ENCODE measurements at regions not wholly inside any gene's neighbourhood (a gene's known extent, or its start where the extent isn't known, plus 50 kb on each side); places are given as distances from the start of the nearest gene placed in this dataset.
A peak's percentile ranks its signal among the peaks of the same experiment; 100 is the strongest.

DNA sequence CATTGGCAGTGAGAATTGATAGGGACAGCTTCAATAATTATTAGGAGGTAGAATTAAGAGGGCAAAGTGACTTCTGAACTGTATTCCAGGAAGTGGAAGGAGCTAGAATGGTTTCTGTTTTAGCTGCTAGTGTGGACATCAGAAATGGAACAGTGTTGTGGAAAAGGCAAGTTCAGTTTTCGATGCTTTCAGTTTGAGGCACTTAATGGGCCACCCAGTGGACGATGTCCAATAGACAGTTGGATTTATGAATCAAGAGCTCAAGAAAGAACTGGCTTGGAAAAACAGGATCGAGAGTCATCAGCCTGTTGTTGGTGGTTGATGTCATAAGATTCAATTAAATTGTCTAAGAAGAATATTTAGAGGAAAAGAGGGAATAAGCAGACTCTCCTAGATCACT is 136.3 kb downstream of the DYRK2 start:
- Histone ChIP-seq H3K79me2 (ENCODE audit: insufficient read depth) (no peaks in the 10 kb centered on the region), H3K4me3 (ENCODE audit: low read depth in 2 of 2, low read length in 1 of 2) (no peak overlapping the region), H4K20me1 (ENCODE audit: insufficient read depth) (no peaks in the 10 kb centered on the region), H3K4me1 (ENCODE audit: control insufficient read depth in 1 of 2, insufficient read depth in 2 of 2, low read depth in 1 of 2, low read length in 1 of 2) (no peaks in the 10 kb centered on the region), H3K9me3 (no peaks in the 10 kb centered on the region), H3F3A (replicated peaks; ENCODE audit: insufficient read depth) (peaks cover 4% of the 10 kb centered on the region), H3K9ac (no peak overlapping the region), H2AFZ (ENCODE audit: low read depth) (0 out of 2 replicates have a peak overlapping the region, but pooled peaks have one; percentile 37), H3K36me3 (replicated peaks in 1 of 2; ENCODE audit: control insufficient read depth in 1 of 2, insufficient read depth in 2 of 2, low read length in 1 of 2) (no peaks in the 10 kb centered on the region), H3K27me3 (ENCODE audit: insufficient read depth) (no peaks in the 10 kb centered on the region), H3K9me2 (no peaks in the 10 kb centered on the region), H3K27ac (ENCODE audit: low read depth in 2 of 2, low read length in 1 of 2) (no peak overlapping the region), H3K4me2 (no peak overlapping the region)
- ChIA-PET POLR2A (no interaction called here), CTCF (interaction anchor here (0.7 to 0.8 kb wide), 2 partner anchors 15 to 368 kb away, joined by 3 read pairs; no protein-coding TSS in a partner anchor)
- WGBS (ENCODE audit: low lambda C conversion rate) = 61% methylated on average over 3 of the region's 3 CpGs
- TF ChIP-seq MXI1 (IDR thresholded peaks at IDR 0.05; ENCODE audit: low read depth, low read length) (no peak), RXRA (IDR thresholded peaks at IDR 0.05; ENCODE audit: borderline replicate concordance, low read depth) (no peak), SIN3A (IDR thresholded peaks at IDR 0.05; ENCODE audit: borderline replicate concordance, low read depth, low read length) (no peak), TAF1 (IDR thresholded peaks at IDR 0.05; ENCODE audit: borderline replicate concordance, low read depth, low read length) (no peak), POLR2AphosphoS5 (IDR thresholded peaks at IDR 0.05; ENCODE audit: low read depth, low read length) (no peak), TCF12 (IDR thresholded peaks at IDR 0.05) (no peak), GATA2 (CRISPR knock-in tag; IDR thresholded peaks at IDR 0.05) (no peak)
- TF ChIP-seq, protein P1, sequence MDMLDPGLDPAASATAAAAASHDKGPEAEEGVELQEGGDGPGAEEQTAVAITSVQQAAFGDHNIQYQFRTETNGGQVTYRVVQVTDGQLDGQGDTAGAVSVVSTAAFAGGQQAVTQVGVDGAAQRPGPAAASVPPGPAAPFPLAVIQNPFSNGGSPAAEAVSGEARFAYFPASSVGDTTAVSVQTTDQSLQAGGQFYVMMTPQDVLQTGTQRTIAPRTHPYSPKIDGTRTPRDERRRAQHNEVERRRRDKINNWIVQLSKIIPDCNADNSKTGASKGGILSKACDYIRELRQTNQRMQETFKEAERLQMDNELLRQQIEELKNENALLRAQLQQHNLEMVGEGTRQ (IDR thresholded peaks at IDR 0.05; ENCODE audit: borderline replicate concordance, low read depth, low read length) = no peak
- no peak for DNase-seq

DNA sequence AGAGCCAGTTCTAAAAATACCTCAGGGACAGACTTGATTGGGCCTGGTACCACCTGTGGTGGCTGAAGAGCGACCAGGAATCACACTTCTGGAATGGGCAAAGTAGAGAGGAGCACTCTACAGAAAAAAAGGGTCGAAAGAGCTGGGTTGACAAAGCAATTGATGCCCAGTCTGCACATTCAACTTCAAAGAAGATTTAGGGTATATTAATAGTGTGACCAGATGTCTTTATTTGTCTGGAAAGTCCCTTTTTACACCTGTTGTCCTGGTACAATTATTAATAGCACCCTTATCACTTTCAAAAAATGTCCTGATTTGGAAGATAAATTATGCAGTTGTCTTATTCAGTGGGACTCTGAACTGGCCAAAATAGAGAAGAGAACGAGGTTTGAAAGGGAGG is 137.5 kb downstream of the DYRK2 start:
- DNase-seq = no peak
- H3K4me2 ChIP-seq = no peak overlapping the region
- peaks cover 4% of the 10 kb centered on the region for H3F3A ChIP-seq (replicated peaks; ENCODE audit: insufficient read depth)
- peaks cover 2% of the 10 kb centered on the region; the same call in 1 of the 2 replicates for H3K9me3 ChIP-seq
- ChIA-PET POLR2A (no interaction called here), CTCF (interaction anchor here (0.9 kb wide), 1 partner anchor 12 kb away, joined by 3 read pairs; no protein-coding TSS in a partner anchor)
- no peaks in the 10 kb centered on the region for H3K36me3 ChIP-seq (replicated peaks in 1 of 2; ENCODE audit: control insufficient read depth in 1 of 2, insufficient read depth in 2 of 2, low read length in 1 of 2)
- H3K79me2 ChIP-seq (ENCODE audit: insufficient read depth) = no peaks in the 10 kb centered on the region
- H3K4me1 ChIP-seq (ENCODE audit: control insufficient read depth in 1 of 2, insufficient read depth in 2 of 2, low read depth in 1 of 2, low read length in 1 of 2) = no peaks in the 10 kb centered on the region
- no peak overlapping the region for H3K27ac ChIP-seq (ENCODE audit: low read depth in 2 of 2, low read length in 1 of 2)
- H3K27me3 ChIP-seq (ENCODE audit: insufficient read depth) = no peaks in the 10 kb centered on the region
- TF ChIP-seq POLR2AphosphoS5 (IDR thresholded peaks at IDR 0.05; ENCODE audit: low read depth, low read length) = no peak
- no peak for TF ChIP-seq NFIC (IDR thresholded peaks at IDR 0.05; ENCODE audit: borderline replicate concordance)
- TF ChIP-seq, protein P2, sequence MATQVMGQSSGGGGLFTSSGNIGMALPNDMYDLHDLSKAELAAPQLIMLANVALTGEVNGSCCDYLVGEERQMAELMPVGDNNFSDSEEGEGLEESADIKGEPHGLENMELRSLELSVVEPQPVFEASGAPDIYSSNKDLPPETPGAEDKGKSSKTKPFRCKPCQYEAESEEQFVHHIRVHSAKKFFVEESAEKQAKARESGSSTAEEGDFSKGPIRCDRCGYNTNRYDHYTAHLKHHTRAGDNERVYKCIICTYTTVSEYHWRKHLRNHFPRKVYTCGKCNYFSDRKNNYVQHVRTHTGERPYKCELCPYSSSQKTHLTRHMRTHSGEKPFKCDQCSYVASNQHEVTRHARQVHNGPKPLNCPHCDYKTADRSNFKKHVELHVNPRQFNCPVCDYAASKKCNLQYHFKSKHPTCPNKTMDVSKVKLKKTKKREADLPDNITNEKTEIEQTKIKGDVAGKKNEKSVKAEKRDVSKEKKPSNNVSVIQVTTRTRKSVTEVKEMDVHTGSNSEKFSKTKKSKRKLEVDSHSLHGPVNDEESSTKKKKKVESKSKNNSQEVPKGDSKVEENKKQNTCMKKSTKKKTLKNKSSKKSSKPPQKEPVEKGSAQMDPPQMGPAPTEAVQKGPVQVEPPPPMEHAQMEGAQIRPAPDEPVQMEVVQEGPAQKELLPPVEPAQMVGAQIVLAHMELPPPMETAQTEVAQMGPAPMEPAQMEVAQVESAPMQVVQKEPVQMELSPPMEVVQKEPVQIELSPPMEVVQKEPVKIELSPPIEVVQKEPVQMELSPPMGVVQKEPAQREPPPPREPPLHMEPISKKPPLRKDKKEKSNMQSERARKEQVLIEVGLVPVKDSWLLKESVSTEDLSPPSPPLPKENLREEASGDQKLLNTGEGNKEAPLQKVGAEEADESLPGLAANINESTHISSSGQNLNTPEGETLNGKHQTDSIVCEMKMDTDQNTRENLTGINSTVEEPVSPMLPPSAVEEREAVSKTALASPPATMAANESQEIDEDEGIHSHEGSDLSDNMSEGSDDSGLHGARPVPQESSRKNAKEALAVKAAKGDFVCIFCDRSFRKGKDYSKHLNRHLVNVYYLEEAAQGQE (IDR thresholded peaks at IDR 0.05; ENCODE audit: low read depth, low read length) = no peak
- TF ChIP-seq, protein P3, sequence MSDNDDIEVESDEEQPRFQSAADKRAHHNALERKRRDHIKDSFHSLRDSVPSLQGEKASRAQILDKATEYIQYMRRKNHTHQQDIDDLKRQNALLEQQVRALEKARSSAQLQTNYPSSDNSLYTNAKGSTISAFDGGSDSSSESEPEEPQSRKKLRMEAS (IDR thresholded peaks at IDR 0.05; ENCODE audit: low read depth) = no peak
- no peak for TF ChIP-seq TCF12 (IDR thresholded peaks at IDR 0.05)
- TF ChIP-seq, protein P1 (IDR thresholded peaks at IDR 0.05; ENCODE audit: borderline replicate concordance, low read depth, low read length) = no peak
- no peak for TF ChIP-seq YY1 (IDR thresholded peaks at IDR 0.05; ENCODE audit: low read depth)
- TF ChIP-seq EP300 (IDR thresholded peaks at IDR 0.05; ENCODE audit: borderline replicate concordance in 1 of 2, low read depth in 1 of 2, low read length in 1 of 2) = no peak
- no peak overlapping the region for H3K9ac ChIP-seq
- WGBS (ENCODE audit: low lambda C conversion rate) = 53% methylated on average over 3 of the region's 3 CpGs
- H4K20me1 ChIP-seq (ENCODE audit: insufficient read depth) = no peaks in the 10 kb centered on the region
- no peak overlapping the region for H3K4me3 ChIP-seq (ENCODE audit: low read depth in 2 of 2, low read length in 1 of 2)
- H3K9me2 ChIP-seq = no peaks in the 10 kb centered on the region
- no peak overlapping the region for H2AFZ ChIP-seq (ENCODE audit: low read depth)

Measured in SK-N-SH (cell line).